ENCODE measurements at regions not wholly inside any gene's neighbourhood (a gene's known extent, or its start where the extent isn't known, plus 50 kb on each side); places are given as distances from the start of the nearest gene placed in this dataset.

- Histone ChIP-seq H3K4me3 (ENCODE audit: low read depth in 2 of 2, low read length in 1 of 2) (no peak overlapping the region), H3K9me2 (no peaks in the 10 kb centered on the region), H3K36me3 (replicated peaks in 1 of 2; ENCODE audit: control insufficient read depth in 1 of 2, insufficient read depth in 2 of 2, low read length in 1 of 2) (no peaks in the 10 kb centered on the region), H3K9me3 (no peaks in the 10 kb centered on the region), H4K20me1 (ENCODE audit: insufficient read depth) (no peaks in the 10 kb centered on the region), H3K4me1 (ENCODE audit: control insufficient read depth in 1 of 2, insufficient read depth in 2 of 2, low read depth in 1 of 2, low read length in 1 of 2) (no peaks in the 10 kb centered on the region), H3K9ac (no peak overlapping the region), H3K79me2 (ENCODE audit: insufficient read depth) (no peaks in the 10 kb centered on the region), H3F3A (replicated peaks; ENCODE audit: insufficient read depth) (no peaks in the 10 kb centered on the region), H3K4me2 (no peak overlapping the region), H2AFZ (ENCODE audit: low read depth) (no peak overlapping the region), H3K27me3 (ENCODE audit: insufficient read depth) (no peaks in the 10 kb centered on the region), H3K27ac (ENCODE audit: low read depth in 2 of 2, low read length in 1 of 2) (no peak overlapping the region)
- POLR2A ChIA-PET: no interaction called here
- CTCF ChIA-PET: no interaction called here
- TF ChIP-seq GATA2 (CRISPR knock-in tag; IDR thresholded peaks at IDR 0.05): no peak
- TF ChIP-seq ZBTB33 (IDR thresholded peaks at IDR 0.05; ENCODE audit: borderline replicate concordance, low read depth): no peak
- TF ChIP-seq TCF12 (IDR thresholded peaks at IDR 0.05): no peak
- TF ChIP-seq ELF1 (IDR thresholded peaks at IDR 0.05): no peak
- DNase-seq: no peak
- WGBS (ENCODE audit: low lambda C conversion rate): 41% methylated on average over 6 of the region's 6 CpGs
Measured at GRCh38 chr6:14984519-14984853, 261.4 kb upstream of the JARID2 start.

GRCh38 chr6:14985366-14985765, 260.5 kb upstream of the JARID2 start:
- no peak for DNase-seq

More at GRCh38 chr6:14985366-14985765, 260.5 kb upstream of the JARID2 start:
- H3K79me2 ChIP-seq (ENCODE audit: insufficient read depth): no peaks in the 10 kb centered on the region
- no peaks in the 10 kb centered on the region for H4K20me1 ChIP-seq (ENCODE audit: insufficient read depth)
- H3K27ac ChIP-seq (ENCODE audit: low read depth in 2 of 2, low read length in 1 of 2): no peak overlapping the region
- H3K36me3 ChIP-seq (replicated peaks in 1 of 2; ENCODE audit: control insufficient read depth in 1 of 2, insufficient read depth in 2 of 2, low read length in 1 of 2): no peaks in the 10 kb centered on the region
- ChIA-PET POLR2A (no interaction called here), CTCF (no interaction called here)
- no peaks in the 10 kb centered on the region for H3K9me3 ChIP-seq
- H2AFZ ChIP-seq (ENCODE audit: low read depth): no peak overlapping the region
- WGBS (ENCODE audit: low lambda C conversion rate): 41% methylated on average over 4 of the region's 4 CpGs
- H3F3A ChIP-seq (replicated peaks; ENCODE audit: insufficient read depth): no peaks in the 10 kb centered on the region
- TF ChIP-seq USF1 (IDR thresholded peaks at IDR 0.05; ENCODE audit: borderline replicate concordance, low read depth) (no peak), EZH2phosphoT487 (IDR thresholded peaks at IDR 0.05; ENCODE audit: borderline replicate concordance, low read depth) (no peak), CTCF (IDR thresholded peaks at IDR 0.05) (no peak), ZBTB33 (IDR thresholded peaks at IDR 0.05; ENCODE audit: borderline replicate concordance, low read depth) (no peak), GATA2 (CRISPR knock-in tag; IDR thresholded peaks at IDR 0.05) (no peak), EP300 (IDR thresholded peaks at IDR 0.05; ENCODE audit: borderline replicate concordance in 1 of 2, low read depth in 1 of 2, low read length in 1 of 2) (no peak), RAD21 (IDR thresholded peaks at IDR 0.05; ENCODE audit: low read length) (no peak), USF2 (IDR thresholded peaks at IDR 0.05; ENCODE audit: borderline replicate concordance, low read depth, low read length) (no peak), RFX5 (IDR thresholded peaks at IDR 0.05; ENCODE audit: low read length) (no peak), JUND (IDR thresholded peaks at IDR 0.05) (no peak), RCOR1 (IDR thresholded peaks at IDR 0.05; ENCODE audit: low read length) (no peak), GABPA (IDR thresholded peaks at IDR 0.05; ENCODE audit: low read depth) (no peak), NRF1 (IDR thresholded peaks at IDR 0.05; ENCODE audit: low read depth, low read length) (no peak), FOXJ3 (CRISPR knock-in tag; IDR thresholded peaks at IDR 0.05) (no peak)
- H3K9me2 ChIP-seq: no peaks in the 10 kb centered on the region
- H3K4me3 ChIP-seq (ENCODE audit: low read depth in 2 of 2, low read length in 1 of 2): no peak overlapping the region
- H3K9ac ChIP-seq: no peak overlapping the region
- H3K27me3 ChIP-seq (ENCODE audit: insufficient read depth): no peaks in the 10 kb centered on the region
- no peak overlapping the region for H3K4me2 ChIP-seq
- no peaks in the 10 kb centered on the region for H3K4me1 ChIP-seq (ENCODE audit: control insufficient read depth in 1 of 2, insufficient read depth in 2 of 2, low read depth in 1 of 2, low read length in 1 of 2)

Measured in SK-N-SH (cell line).